ENCODE measurements at regions not wholly inside any gene's neighbourhood (a gene's known extent, or its start where the extent isn't known, plus 50 kb on each side); places are given as distances from the start of the nearest gene placed in this dataset.

- DNase-seq (ENCODE audit: low read depth): no peak
- TF ChIP-seq CTCF (conservative IDR thresholded peaks at IDR 0.05; ENCODE audit: low read depth, low read length): no peak
- no peak overlapping the region for H3K4me3 ChIP-seq (ENCODE audit: low read depth, low read length)
These were observed 754.5 kb upstream of the LRRN3 start for GRCh38 chr7:110336423-110336822.

- TF ChIP-seq CTCF (conservative IDR thresholded peaks at IDR 0.05; ENCODE audit: low read depth, low read length): no peak
- no peak for DNase-seq (ENCODE audit: low read depth)
- H3K4me3 ChIP-seq (ENCODE audit: low read depth, low read length): no peak overlapping the region
These were observed 753.3 kb upstream of the LRRN3 start for GRCh38 chr7:110337646-110338045.

- no peak for DNase-seq (ENCODE audit: low read depth)
- no peak for TF ChIP-seq CTCF (conservative IDR thresholded peaks at IDR 0.05; ENCODE audit: low read depth, low read length)
- H3K4me3 ChIP-seq (ENCODE audit: low read depth, low read length): no peak overlapping the region
These were observed 743.8 kb upstream of the LRRN3 start for GRCh38 chr7:110347081-110347480.

- no peak for DNase-seq (ENCODE audit: low read depth)
- H3K4me3 ChIP-seq (ENCODE audit: low read depth, low read length): no peak overlapping the region
- TF ChIP-seq CTCF (conservative IDR thresholded peaks at IDR 0.05; ENCODE audit: low read depth, low read length): no peak
These were observed 734.5 kb upstream of the LRRN3 start for GRCh38 chr7:110356438-110356837.

GRCh38 chr7:110358028-110358427, 732.9 kb upstream of the LRRN3 start:
- no peak for TF ChIP-seq CTCF (conservative IDR thresholded peaks at IDR 0.05; ENCODE audit: low read depth, low read length)
- DNase-seq (ENCODE audit: low read depth): peak; percentile 57
- H3K4me3 ChIP-seq (ENCODE audit: low read depth, low read length): no peak overlapping the region

- TF ChIP-seq CTCF (conservative IDR thresholded peaks at IDR 0.05; ENCODE audit: low read depth, low read length): no peak
- no peak for DNase-seq (ENCODE audit: low read depth)
- H3K4me3 ChIP-seq (ENCODE audit: low read depth, low read length): no peak overlapping the region
These were observed 719.2 kb upstream of the LRRN3 start for GRCh38 chr7:110371709-110372108.

- DNase-seq (ENCODE audit: low read depth): no peak
- no peak overlapping the region for H3K4me3 ChIP-seq (ENCODE audit: low read depth, low read length)
- no peak for TF ChIP-seq CTCF (conservative IDR thresholded peaks at IDR 0.05; ENCODE audit: low read depth, low read length)
These were observed 718.2 kb upstream of the LRRN3 start for GRCh38 chr7:110372685-110373084.
